Left renal pelvis (tissue), 4 donors: ENCODE measurements at regions not wholly inside any gene's neighbourhood (a gene's known extent, or its start where the extent isn't known, plus 50 kb on each side); places are given as distances from the start of the nearest gene placed in this dataset.
"Not testable (repeated sequence)": the region's sequence is repeated elsewhere in the genome, so short reads cannot be mapped to it uniquely, and the experiment has no call there.

Experiments
- DNase-seq, 4 donors: peaks; one replicate each; pipeline ENCODE4 v3.0.0-alpha.2; 2013; ENCODE audit warnings: low read depth in 4 of 4, low spot score in 3 of 4

GRCh38 chr6:167748458-167749379 is 78.0 kb upstream of the AFDN start:
- no peak for DNase-seq

- DNase-seq, result peak; percentile 52 to 80 (median 65)
These were observed 75.8 kb upstream of the AFDN start for GRCh38 chr6:167750956-167751358.

GRCh38 chr6:167751579-167752115 is 75.1 kb upstream of the AFDN start:
- DNase-seq, result no peak

GRCh38 chr6:167753281-167753680 is 73.4 kb upstream of the AFDN start:
- not testable (repeated sequence) for DNase-seq

GRCh38 chr6:167754691-167755090 is 72.0 kb upstream of the AFDN start:
- DNase-seq, result no peak

GRCh38 chr6:167755461-167755860 is 71.2 kb upstream of the AFDN start:
- no peak for DNase-seq

GRCh38 chr6:167756597-167756996 is 70.1 kb upstream of the AFDN start:
- DNase-seq, result no peak

- no peak for DNase-seq
These were observed 69.5 kb upstream of the AFDN start for GRCh38 chr6:167757249-167757648.

- no peak for DNase-seq
These were observed 68.9 kb upstream of the AFDN start for GRCh38 chr6:167757821-167758220.

GRCh38 chr6:167758309-167759023 is 68.2 kb upstream of the AFDN start:
- DNase-seq, result no peak

- no peak for DNase-seq
These were observed 67.5 kb upstream of the AFDN start for GRCh38 chr6:167759206-167759605.

GRCh38 chr6:167759912-167760311 is 66.8 kb upstream of the AFDN start:
- DNase-seq, result no peak

- no peak for DNase-seq
These were observed 65.5 kb upstream of the AFDN start for GRCh38 chr6:167760979-167761793.

GRCh38 chr6:167761794-167762258 is 64.9 kb upstream of the AFDN start:
- no peak for DNase-seq

GRCh38 chr6:167762259-167762962 is 64.3 kb upstream of the AFDN start:
- DNase-seq, result no peak

- no peak for DNase-seq
These were observed 63.4 kb upstream of the AFDN start for GRCh38 chr6:167763056-167763944.

GRCh38 chr6:167764215-167764614 is 62.5 kb upstream of the AFDN start:
- DNase-seq, result no peak

GRCh38 chr6:167764713-167765479 is 61.8 kb upstream of the AFDN start:
- DNase-seq, result no peak
